NCI-H2196 treated with DMSO at 0.1 percent for 48 hours (cell line): ENCODE measurements at regions not wholly inside any gene's neighbourhood (a gene's known extent, or its start where the extent isn't known, plus 50 kb on each side); places are given as distances from the start of the nearest gene placed in this dataset.
"Not testable (repeated sequence)": the region's sequence is repeated elsewhere in the genome, so short reads cannot be mapped to it uniquely, and the experiment has no call there.

Experiments
- DNase-seq: peaks from one replicate; lab custom pipeline; 2025; ENCODE audit not compliant: unreplicated experiment; lab: John Stamatoyannopoulos, UW

DNA sequence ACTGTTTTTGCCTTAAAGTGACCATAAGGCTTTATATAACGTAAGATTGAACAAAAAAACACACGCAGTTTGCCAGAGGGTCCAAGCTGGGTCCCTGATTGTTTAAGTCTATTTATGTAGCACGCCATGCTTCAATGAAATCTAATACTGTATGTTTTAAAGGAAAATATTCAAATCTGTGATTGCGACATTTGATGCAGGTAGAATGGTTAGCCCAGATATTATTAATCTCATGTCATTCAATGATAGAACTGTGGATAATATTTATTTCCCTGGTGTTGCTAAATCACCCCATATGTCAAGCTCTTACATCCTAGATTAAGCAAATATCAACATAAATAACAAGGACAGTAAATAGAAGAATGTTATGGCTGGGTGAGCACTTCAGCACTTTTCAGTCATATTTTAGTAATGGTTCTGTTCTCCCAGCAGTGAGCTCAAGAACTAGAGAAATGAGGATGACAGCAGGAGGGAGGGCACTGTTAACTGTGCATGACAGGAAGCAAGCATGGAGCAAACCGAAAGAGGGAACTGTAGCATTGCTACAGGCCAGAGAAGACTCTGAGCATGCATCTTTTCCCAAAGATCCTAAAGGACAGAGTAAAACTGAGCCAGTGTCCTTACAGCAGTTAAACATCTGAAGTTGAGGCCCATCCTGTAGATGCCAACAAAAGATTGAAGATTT is 465.7 kb upstream of the MGAT4C start:
- no peak for DNase-seq

GRCh38 chr12:86719381-86719780 is 463.2 kb upstream of the MGAT4C start:
- no peak for DNase-seq

- DNase-seq, result no peak
These were observed 456.9 kb upstream of the MGAT4C start for GRCh38 chr12:86713121-86713520.

DNA sequence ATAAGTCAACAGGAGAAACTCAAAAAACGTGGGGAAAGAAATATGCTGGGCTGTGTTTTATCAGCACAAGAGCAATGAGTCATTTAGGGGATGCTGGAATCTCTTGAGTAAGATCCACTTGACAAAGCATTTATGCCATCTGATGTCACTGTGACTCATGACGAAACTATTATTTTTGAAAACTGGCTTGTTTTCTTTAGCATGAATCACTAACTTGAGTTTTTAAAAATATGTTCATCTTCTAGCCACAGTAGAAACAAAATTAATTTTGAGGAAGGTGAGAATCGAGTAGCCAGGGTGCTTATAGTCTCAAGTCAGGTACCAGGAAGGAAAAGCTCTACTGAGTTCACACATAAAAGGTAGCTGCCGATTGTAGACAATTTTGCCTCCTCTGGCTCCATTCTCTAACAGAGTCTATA is 456.2 kb upstream of the MGAT4C start:
- no peak for DNase-seq

- DNase-seq, result no peak
These were observed 455.5 kb upstream of the MGAT4C start for GRCh38 chr12:86711731-86712130.

DNA sequence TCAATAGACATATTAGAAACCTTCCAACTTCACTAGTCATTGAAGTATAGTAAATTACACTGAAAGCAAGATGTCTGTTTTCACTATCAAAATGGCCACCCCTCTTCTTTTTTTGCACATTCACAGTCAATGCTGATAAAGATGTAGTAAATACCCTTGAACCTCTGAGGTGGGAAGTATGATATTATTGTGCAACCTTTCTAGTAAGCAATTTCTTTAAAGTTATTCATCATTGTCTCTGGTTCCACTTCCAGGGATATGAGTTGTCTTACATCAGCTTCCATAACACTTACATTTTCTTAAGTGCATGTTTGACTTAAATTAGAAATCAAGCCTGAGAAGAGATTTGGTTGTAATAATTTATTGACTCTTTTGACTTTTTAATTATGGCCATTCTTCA is 453.9 kb upstream of the MGAT4C start:
- no peak for DNase-seq

GRCh38 chr12:86709017-86709416 is 452.8 kb upstream of the MGAT4C start:
- DNase-seq, result not testable (repeated sequence)

DNA sequence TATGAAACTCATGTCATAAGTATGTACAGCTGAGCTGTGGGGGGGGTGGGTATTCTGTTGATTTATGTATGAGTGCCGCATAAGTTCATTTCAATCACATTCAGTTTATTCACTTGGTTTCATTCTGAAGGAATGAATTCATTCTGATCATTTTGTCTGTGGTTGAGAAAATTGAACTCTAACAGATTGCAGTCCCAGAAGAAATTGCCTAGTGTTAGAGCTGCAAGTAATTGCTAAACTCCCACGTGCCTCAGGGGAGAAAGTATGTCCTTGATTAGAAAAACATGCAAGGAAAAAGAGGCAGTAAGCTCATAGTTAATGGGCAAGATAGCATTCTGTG is 442.4 kb upstream of the MGAT4C start:
- no peak for DNase-seq

DNA sequence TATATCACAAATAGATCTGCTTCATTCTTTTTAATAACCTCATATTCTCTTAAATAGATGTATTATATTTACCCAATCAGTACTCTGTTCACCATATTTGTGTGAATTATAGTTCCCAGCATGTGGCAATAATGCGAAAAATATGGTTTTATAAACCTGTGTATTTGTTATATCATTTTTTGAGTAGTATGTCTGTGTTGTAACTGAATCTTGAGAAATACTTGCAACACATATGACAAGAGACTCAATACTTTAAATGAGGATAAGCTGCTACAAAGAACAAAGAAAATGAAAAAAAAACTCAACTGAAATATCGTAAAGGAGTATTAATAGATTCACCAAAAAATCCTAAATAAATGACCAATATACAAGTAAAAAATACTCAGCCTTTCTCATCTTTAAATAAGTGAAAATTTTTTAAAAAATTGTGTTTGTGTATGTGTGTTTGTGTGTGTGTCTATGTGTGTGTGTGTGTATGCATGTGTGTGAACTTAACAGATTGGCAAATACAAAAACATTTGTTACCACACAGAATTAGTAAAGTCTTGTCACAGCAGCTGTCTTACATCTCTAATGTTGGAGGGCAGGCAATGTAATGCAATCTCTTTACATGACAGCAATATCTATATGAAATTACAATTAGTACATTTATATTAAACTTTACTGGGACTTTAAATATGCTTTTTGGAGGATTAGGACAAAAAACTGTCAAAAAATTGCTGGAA is 441.9 kb upstream of the MGAT4C start:
- DNase-seq, result no peak

GRCh38 chr12:86683568-86684304 is 427.5 kb upstream of the MGAT4C start:
- no peak for DNase-seq

GRCh38 chr12:86681060-86681459 is 424.9 kb upstream of the MGAT4C start:
- no peak for DNase-seq

DNA sequence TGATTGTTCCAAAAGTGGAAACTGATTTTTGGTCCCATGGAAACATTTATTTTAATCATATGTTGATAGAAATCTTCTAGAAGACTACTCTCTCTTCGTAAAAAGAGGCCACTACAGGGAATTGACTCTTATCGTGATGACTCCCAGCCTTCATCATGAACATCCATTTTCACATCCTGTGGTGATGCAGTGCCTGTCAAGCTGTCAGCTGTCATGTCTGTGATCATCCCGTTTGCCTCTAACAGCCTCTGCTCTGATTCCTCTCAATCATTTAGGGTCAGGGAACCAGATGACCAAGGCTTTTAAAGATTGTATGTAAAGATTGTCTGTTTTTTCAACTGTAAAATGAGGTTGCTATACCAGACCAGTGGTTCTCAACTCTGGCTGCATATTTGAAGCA is 419.0 kb upstream of the MGAT4C start:
- DNase-seq, result no peak

- DNase-seq, result no peak
These were observed 414.8 kb upstream of the MGAT4C start for GRCh38 chr12:86670986-86671385.

DNA sequence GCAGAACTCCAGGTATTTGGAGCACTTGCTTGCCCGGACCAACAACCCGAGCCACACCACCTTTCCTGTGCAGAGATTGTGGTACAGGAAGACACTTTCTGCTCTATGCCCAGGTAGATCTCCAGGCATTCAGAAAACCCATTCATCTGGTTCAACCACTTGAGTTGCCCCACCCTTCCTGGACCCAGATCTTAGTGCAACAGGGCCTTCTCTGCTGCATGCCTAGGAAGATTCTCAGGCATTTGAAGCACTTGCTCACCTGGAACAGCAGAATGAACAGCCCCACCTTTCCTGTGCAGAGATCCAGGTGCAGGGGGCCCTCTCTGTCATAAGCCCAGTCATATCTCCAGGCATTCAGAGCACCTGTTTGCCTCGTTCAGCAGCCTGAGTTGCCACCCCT is 412.8 kb upstream of the MGAT4C start:
- no peak for DNase-seq

GRCh38 chr12:86666316-86666715 is 410.1 kb upstream of the MGAT4C start:
- DNase-seq, result no peak

GRCh38 chr12:86663716-86664115 is 407.5 kb upstream of the MGAT4C start:
- DNase-seq, result no peak

GRCh38 chr12:86663173-86663572 is 407.0 kb upstream of the MGAT4C start:
- DNase-seq, result no peak

- no peak for DNase-seq
These were observed 406.3 kb upstream of the MGAT4C start for GRCh38 chr12:86662464-86662863.

- no peak for DNase-seq
These were observed 404.4 kb upstream of the MGAT4C start for GRCh38 chr12:86660488-86661147.

GRCh38 chr12:86659985-86660384 is 403.8 kb upstream of the MGAT4C start:
- DNase-seq, result no peak

DNA sequence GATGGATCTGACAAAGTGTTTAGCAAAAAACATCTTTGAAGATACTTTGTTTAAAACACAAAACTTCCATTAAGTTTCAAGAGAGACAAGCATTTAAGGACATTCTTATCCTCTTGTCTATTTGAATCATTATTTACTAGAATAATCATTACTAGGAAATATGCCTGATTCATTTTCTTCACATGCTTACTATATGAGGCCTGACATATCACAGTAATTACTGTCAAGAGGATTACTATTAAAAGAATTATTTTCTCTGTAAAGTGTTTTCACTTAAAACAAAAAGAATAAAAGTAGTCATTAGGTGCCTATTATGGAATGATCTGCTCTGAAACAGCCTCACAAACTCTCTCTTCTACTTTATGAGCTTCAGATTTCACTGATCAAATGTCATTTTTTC is 402.1 kb upstream of the MGAT4C start:
- no peak for DNase-seq

- no peak for DNase-seq
These were observed 391.6 kb upstream of the MGAT4C start for GRCh38 chr12:86647800-86648199.
